ENCODE measurements at regions not wholly inside any gene's neighbourhood (a gene's known extent, or its start where the extent isn't known, plus 50 kb on each side); places are given as distances from the start of the nearest gene placed in this dataset.

DNA sequence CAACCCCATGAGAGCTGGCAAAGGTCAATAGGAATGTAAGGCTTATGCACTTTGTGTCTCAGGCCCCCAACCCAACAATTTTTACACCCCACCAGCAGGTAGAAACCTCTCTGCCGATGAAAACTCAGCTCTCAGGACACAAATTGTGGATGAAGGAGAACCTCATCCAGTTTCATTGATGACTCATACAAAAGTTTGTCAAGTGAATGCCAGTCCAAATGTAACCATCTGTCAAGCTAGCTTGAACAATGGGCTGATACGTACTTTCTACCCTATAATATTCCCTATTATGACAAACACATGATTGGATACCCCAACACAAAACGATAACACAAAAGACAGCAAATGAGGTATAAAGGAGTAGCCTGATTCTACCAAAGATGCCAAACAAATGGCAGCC is 321.2 kb upstream of the TMEFF2 start:
- intact Hi-C loops (cut with micrococcal nuclease; ENCODE audit: unreplicated experiment) (no loop called here), in situ Hi-C loops (cut with HindIII; ENCODE audit: extremely low pct_ligation_motif_present, low pct_unique_long_range_greater_than_20kb) (no loop called here)
- ChIA-PET CTCF (ENCODE audit: low intra/inter-chr PET ratio, low total read pairs) (no interaction called here), POLR2A (no interaction called here)
- Histone ChIP-seq H3K79me2 (ENCODE audit: insufficient read depth, low read length) (no peaks in the 10 kb centered on the region), H2AFZ (ENCODE audit: low read length) (no peak overlapping the region), H3K4me2 (ENCODE audit: low read depth, low read length) (no peak overlapping the region), H3K36me3 (replicated peaks in 1 of 2; ENCODE audit: control insufficient read depth in 1 of 2, insufficient read depth in 2 of 2, low read length in 2 of 2) (no peaks in the 10 kb centered on the region), H3K4me1 (ENCODE audit: insufficient read depth, low read length) (no peaks in the 10 kb centered on the region), H3K27me3 (ENCODE audit: control insufficient read depth in 1 of 2, insufficient read depth in 2 of 2, low read length in 2 of 2) (no peaks in the 10 kb centered on the region; a peak in 1 of 5 replicates), H4K20me1 (ENCODE audit: insufficient read depth, low read length) (no peaks in the 10 kb centered on the region), H3K9me3 (ENCODE audit: low read length) (no peaks in the 10 kb centered on the region), H3K9ac (ENCODE audit: insufficient read depth, low read depth, low read length) (no peak overlapping the region), H3K4me3 (replicated peaks in 1 of 3; ENCODE audit: insufficient read depth in 1 of 3, low read depth in 2 of 3, low read length in 3 of 3) (no peak overlapping the region), H3K27ac (ENCODE audit: extremely low read length, insufficient read depth, low read length) (no peak overlapping the region)
- no peak for DNase-seq (ENCODE audit: low spot score)
- no peak for FAIRE-seq
- TF ChIP-seq ATAD3A (CRISPR knock-in tag; IDR thresholded peaks at IDR 0.05): no peak
- peak; percentile 49; the same call in 1 of the 2 replicates for TF ChIP-seq CREB1 (IDR thresholded peaks at IDR 0.05)
- TF ChIP-seq CREB1 (CRISPR knock-in tag; IDR thresholded peaks at IDR 0.05): no peak
- ATAC-seq: no peak
- 1% methylated on average over 3 of the region's 3 CpGs for WGBS (ENCODE audit: low lambda C conversion rate)
- no TSS peak for BruUV-seq (replicated peaks)

DNA sequence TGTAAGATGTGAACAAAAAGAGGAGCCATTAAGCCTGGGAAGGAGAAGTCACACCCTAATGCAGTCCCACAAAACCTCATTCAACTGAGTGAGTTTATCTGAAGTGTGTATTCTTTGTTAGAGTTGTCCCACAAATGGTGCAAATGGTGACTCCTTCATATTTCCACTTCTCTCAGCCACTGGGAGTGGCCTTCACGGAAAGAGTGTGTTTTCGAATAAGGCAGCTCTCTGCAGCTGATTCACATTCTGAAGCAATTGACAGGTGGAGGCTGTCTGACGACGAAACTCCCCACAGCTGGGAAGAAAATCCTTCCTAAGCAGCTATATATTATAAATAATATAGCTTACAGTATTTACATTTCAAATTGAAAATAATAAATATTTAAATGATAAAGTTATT is 318.8 kb upstream of the TMEFF2 start:
- intact Hi-C loops (cut with micrococcal nuclease; ENCODE audit: unreplicated experiment): no loop called here
- ChIA-PET POLR2A (no interaction called here), CTCF (ENCODE audit: low intra/inter-chr PET ratio, low total read pairs) (no interaction called here)
- in situ Hi-C loops (cut with HindIII; ENCODE audit: extremely low pct_ligation_motif_present, low pct_unique_long_range_greater_than_20kb): no loop called here
- no peak overlapping the region for H3K4me3 ChIP-seq (replicated peaks in 1 of 3; ENCODE audit: insufficient read depth in 1 of 3, low read depth in 2 of 3, low read length in 3 of 3)
- no peaks in the 10 kb centered on the region for H3K4me1 ChIP-seq (ENCODE audit: insufficient read depth, low read length)
- no peak overlapping the region for H2AFZ ChIP-seq (ENCODE audit: low read length)
- FAIRE-seq: no peak
- no peak for DNase-seq (ENCODE audit: low spot score)
- no peaks in the 10 kb centered on the region for H3K79me2 ChIP-seq (ENCODE audit: insufficient read depth, low read length)
- no peaks in the 10 kb centered on the region for H4K20me1 ChIP-seq (ENCODE audit: insufficient read depth, low read length)
- H3K27me3 ChIP-seq (ENCODE audit: control insufficient read depth in 1 of 2, insufficient read depth in 2 of 2, low read length in 2 of 2): no peaks in the 10 kb centered on the region; a peak in 1 of 5 replicates
- no peak for ATAC-seq
- no peaks in the 10 kb centered on the region for H3K9me3 ChIP-seq (ENCODE audit: low read length)
- H3K36me3 ChIP-seq (replicated peaks in 1 of 2; ENCODE audit: control insufficient read depth in 1 of 2, insufficient read depth in 2 of 2, low read length in 2 of 2): no peaks in the 10 kb centered on the region
- H3K4me2 ChIP-seq (ENCODE audit: low read depth, low read length): no peak overlapping the region
- BruUV-seq (replicated peaks): no TSS peak
- 9% methylated on average over 4 of the region's 4 CpGs for WGBS (ENCODE audit: low lambda C conversion rate)
- no peak overlapping the region for H3K9ac ChIP-seq (ENCODE audit: insufficient read depth, low read depth, low read length)
- H3K27ac ChIP-seq (ENCODE audit: extremely low read length, insufficient read depth, low read length): no peak overlapping the region
- TF ChIP-seq, protein P1, sequence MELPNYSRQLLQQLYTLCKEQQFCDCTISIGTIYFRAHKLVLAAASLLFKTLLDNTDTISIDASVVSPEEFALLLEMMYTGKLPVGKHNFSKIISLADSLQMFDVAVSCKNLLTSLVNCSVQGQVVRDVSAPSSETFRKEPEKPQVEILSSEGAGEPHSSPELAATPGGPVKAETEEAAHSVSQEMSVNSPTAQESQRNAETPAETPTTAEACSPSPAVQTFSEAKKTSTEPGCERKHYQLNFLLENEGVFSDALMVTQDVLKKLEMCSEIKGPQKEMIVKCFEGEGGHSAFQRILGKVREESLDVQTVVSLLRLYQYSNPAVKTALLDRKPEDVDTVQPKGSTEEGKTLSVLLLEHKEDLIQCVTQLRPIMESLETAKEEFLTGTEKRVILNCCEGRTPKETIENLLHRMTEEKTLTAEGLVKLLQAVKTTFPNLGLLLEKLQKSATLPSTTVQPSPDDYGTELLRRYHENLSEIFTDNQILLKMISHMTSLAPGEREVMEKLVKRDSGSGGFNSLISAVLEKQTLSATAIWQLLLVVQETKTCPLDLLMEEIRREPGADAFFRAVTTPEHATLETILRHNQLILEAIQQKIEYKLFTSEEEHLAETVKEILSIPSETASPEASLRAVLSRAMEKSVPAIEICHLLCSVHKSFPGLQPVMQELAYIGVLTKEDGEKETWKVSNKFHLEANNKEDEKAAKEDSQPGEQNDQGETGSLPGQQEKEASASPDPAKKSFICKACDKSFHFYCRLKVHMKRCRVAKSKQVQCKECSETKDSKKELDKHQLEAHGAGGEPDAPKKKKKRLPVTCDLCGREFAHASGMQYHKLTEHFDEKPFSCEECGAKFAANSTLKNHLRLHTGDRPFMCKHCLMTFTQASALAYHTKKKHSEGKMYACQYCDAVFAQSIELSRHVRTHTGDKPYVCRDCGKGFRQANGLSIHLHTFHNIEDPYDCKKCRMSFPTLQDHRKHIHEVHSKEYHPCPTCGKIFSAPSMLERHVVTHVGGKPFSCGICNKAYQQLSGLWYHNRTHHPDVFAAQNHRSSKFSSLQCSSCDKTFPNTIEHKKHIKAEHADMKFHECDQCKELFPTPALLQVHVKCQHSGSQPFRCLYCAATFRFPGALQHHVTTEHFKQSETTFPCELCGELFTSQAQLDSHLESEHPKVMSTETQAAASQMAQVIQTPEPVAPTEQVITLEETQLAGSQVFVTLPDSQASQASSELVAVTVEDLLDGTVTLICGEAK (IDR thresholded peaks at IDR 0.05): no peak
- TF ChIP-seq, protein P1 (CRISPR knock-in tag; IDR thresholded peaks at IDR 0.05): no peak
- TF ChIP-seq ZNF883 (CRISPR knock-in tag; IDR thresholded peaks at IDR 0.05; ENCODE audit: not compliant biosample characterization) (no peak), HOXA3 (CRISPR knock-in tag; IDR thresholded peaks at IDR 0.05) (no peak), KLF6 (CRISPR knock-in tag; IDR thresholded peaks at IDR 0.05) (no peak)
- TF ChIP-seq, protein P2, sequence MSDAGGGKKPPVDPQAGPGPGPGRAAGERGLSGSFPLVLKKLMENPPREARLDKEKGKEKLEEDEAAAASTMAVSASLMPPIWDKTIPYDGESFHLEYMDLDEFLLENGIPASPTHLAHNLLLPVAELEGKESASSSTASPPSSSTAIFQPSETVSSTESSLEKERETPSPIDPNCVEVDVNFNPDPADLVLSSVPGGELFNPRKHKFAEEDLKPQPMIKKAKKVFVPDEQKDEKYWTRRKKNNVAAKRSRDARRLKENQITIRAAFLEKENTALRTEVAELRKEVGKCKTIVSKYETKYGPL (CRISPR knock-in tag; IDR thresholded peaks at IDR 0.05): no peak
- TF ChIP-seq, protein P3, sequence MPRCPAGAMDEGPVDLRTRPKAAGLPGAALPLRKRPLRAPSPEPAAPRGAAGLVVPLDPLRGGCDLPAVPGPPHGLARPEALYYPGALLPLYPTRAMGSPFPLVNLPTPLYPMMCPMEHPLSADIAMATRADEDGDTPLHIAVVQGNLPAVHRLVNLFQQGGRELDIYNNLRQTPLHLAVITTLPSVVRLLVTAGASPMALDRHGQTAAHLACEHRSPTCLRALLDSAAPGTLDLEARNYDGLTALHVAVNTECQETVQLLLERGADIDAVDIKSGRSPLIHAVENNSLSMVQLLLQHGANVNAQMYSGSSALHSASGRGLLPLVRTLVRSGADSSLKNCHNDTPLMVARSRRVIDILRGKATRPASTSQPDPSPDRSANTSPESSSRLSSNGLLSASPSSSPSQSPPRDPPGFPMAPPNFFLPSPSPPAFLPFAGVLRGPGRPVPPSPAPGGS (CRISPR knock-in tag; IDR thresholded peaks at IDR 0.05): no peak
